Fibroblast of lung (primary cell): ENCODE measurements at regions not wholly inside any gene's neighbourhood (a gene's known extent, or its start where the extent isn't known, plus 50 kb on each side); places are given as distances from the start of the nearest gene placed in this dataset.

Experiments used
- CTCF ChIP-seq, 2 donors: IDR thresholded peaks in 1 of 2; conservative IDR thresholded peaks in 1 of 2; 1 replicate in 1 of 2; 2 replicates in 1 of 2; pipeline ENCODE4 v1.5.1; 2011 to 2012; ENCODE audit warnings: low read length in 2 of 2, control low read depth in 1 of 2, inconsistent platforms in 1 of 2, low read depth in 1 of 2, mild to moderate bottlenecking in 1 of 2
- EZH2 ChIP-seq: IDR thresholded peaks from 2 replicates; pipeline ENCODE4 v1.5.1; 2012; ENCODE audit warnings: low read length, control low read depth, mild to moderate bottlenecking; ENCODE audit errors: missing control alignments

GRCh38 chr20:40305303-40305702 lies 383.7 kb downstream of the MAFB start:
- TF ChIP-seq CTCF (conservative IDR thresholded peaks at IDR 0.05 in 1 of 2, IDR thresholded peaks at IDR 0.05 in 1 of 2; ENCODE audit: low read depth in 1 of 2, low read length in 2 of 2): no peak
- TF ChIP-seq EZH2: no peak
